OCI-LY7 (cell line): ENCODE measurements at regions not wholly inside any gene's neighbourhood (a gene's known extent, or its start where the extent isn't known, plus 50 kb on each side); places are given as distances from the start of the nearest gene placed in this dataset.

Experiments
- BruUV-seq: library from RNA; stranded (reverse); fragments of 400-500 nt; replicated peaks from 2 replicates; lab custom pipeline; 2021; lab: Mats Ljungman, UMichigan
- CTCF ChIA-PET: fragments of 300-600 bp; sonication (Branson Sonifier 250); formaldehyde crosslinking; loops from one replicate; lab custom pipeline; 2022; ENCODE audit warnings: antibody characterized with exemption; ENCODE audit not compliant: unreplicated experiment; lab: Charles Lee
- POLR2A ChIA-PET: fragments of 300-600 bp; sonication (Branson Sonifier 250); formaldehyde crosslinking; loops from one replicate; lab custom pipeline; 2022; ENCODE audit warnings: antibody characterized with exemption; lab: Charles Lee
- DNase-seq: peaks from one replicate; pipeline ENCODE4 v3.0.0-alpha.2; 2015; ENCODE audit warnings: low spot score
- H2AFZ ChIP-seq: fragments of 200-600 bp; sonication (generic), shearing (Covaris generic); 2 replicates; pipeline ENCODE4 v1.6.1; 2014; ENCODE audit warnings: mild to moderate bottlenecking, antibody characterized with exemption, low read length, moderate library complexity
- H3K27ac ChIP-seq: fragments of 200-600 bp; sonication (generic); 2 replicates; pipeline ENCODE4 v1.5.1; 2014; ENCODE audit warnings: mixed run types, low read depth, mild to moderate bottlenecking, moderate library complexity, low read length, inconsistent platforms; ENCODE audit not compliant: poor library complexity, severe bottlenecking
- H3K36me3 ChIP-seq: fragments of 200-600 bp; sonication (generic); 2 replicates; pipeline ENCODE4 v1.6.1; 2014; ENCODE audit warnings: mild to moderate bottlenecking, antibody characterized with exemption, low read length, moderate library complexity, mixed read lengths; ENCODE audit not compliant: insufficient read depth
- H3K4me1 ChIP-seq: fragments of 200-600 bp; sonication (generic); 2 replicates; pipeline ENCODE4 v1.5.1; 2014; ENCODE audit warnings: mild to moderate bottlenecking, low read length; ENCODE audit not compliant: insufficient read depth, poor library complexity, severe bottlenecking
- H3K4me2 ChIP-seq: fragments of 200-600 bp; sonication (generic); 2 replicates; pipeline ENCODE4 v1.6.1; 2014; ENCODE audit warnings: mild to moderate bottlenecking, low read length
- H3K4me3 ChIP-seq: fragments of 200-600 bp; sonication (generic); 2 replicates; pipeline ENCODE4 v1.5.1; 2014; ENCODE audit warnings: mild to moderate bottlenecking, low read depth, low read length; ENCODE audit not compliant: poor library complexity, severe bottlenecking
- H3K79me2 ChIP-seq: fragments of 200-600 bp; sonication (generic); 2 replicates; pipeline ENCODE4 v1.6.1; 2016; ENCODE audit warnings: low read depth, mild to moderate bottlenecking, low read length, moderate library complexity, mixed read lengths; ENCODE audit not compliant: insufficient read depth
- H3K9me2 ChIP-seq: fragments of 200-600 bp; sonication (generic); 2 replicates; pipeline ENCODE4 v1.6.1; 2016; ENCODE audit warnings: mild to moderate bottlenecking, low read length, mixed read lengths; ENCODE audit not compliant: insufficient read depth
- H3K9me3 ChIP-seq: fragments of 200-600 bp; sonication (generic); 2 replicates; pipeline ENCODE4 v1.6.1; 2014; ENCODE audit warnings: mild to moderate bottlenecking, mixed run types, low read length, mixed read lengths
- H4K20me1 ChIP-seq: fragments of 200-600 bp; sonication (generic); 2 replicates; pipeline ENCODE4 v1.6.1; 2014; ENCODE audit warnings: mild to moderate bottlenecking, antibody characterized with exemption, low read length, moderate library complexity, mixed read lengths; ENCODE audit not compliant: insufficient read depth
- EZH2phosphoT487 ChIP-seq: fragments of 200-600 bp; sonication (generic); IDR thresholded peaks from 2 replicates; pipeline ENCODE4 v1.6.1; 2018; ENCODE audit warnings: low read depth, borderline replicate concordance, mild to moderate bottlenecking, mixed run types, antibody characterized with exemption, low read length, moderate library complexity, mixed read lengths
- intact Hi-C: fragments of 100-400 bp; cut with micrococcal nuclease; formaldehyde crosslinking; loops from one replicate; pipeline ENCODE4 v1.10.0; 2022; ENCODE audit not compliant: unreplicated experiment
- TF ChIP-seq, protein P1 (sequence below): fragments of 200-600 bp; sonication (generic); conservative IDR thresholded peaks from 2 replicates; pipeline ENCODE4 v1.5.1; 2014; ENCODE audit warnings: mild to moderate bottlenecking, antibody characterized with exemption, low read length, moderate library complexity, mixed read lengths

DNA sequence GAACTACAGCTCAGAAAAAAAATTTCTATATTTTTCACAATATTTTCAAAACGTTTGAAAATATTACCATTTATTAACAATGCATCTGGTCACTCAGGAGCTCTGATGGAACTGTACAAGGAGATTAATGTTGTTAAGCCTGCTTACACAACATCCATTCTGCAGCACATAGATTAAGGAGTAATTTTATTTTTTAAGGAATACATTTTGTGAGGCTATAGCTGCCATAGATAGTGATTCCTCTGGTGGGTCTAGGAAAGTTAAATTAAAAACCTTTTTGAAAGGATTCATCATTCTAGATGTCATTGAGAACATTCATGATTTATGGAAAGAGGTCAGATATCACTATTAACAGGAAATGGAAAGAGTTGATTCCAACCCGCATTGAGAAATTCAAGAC lies 196.9 kb downstream of the C3orf38 start:
- no peaks in the 10 kb centered on the region for H3K4me1 ChIP-seq
- no TSS peak for BruUV-seq
- no peak for DNase-seq
- no peak overlapping the region for H3K4me3 ChIP-seq
- H3K9me3 ChIP-seq, result no peaks in the 10 kb centered on the region
- H3K9me2 ChIP-seq, result no peaks in the 10 kb centered on the region
- intact Hi-C loops, result no loop called here
- POLR2A ChIA-PET, result interaction anchor here (0.9 kb wide), 1 partner anchor 32 kb away, joined by 3 read pairs; no protein-coding TSS in a partner anchor
- TF ChIP-seq EZH2phosphoT487, result no peak
- TF ChIP-seq, protein P1, sequence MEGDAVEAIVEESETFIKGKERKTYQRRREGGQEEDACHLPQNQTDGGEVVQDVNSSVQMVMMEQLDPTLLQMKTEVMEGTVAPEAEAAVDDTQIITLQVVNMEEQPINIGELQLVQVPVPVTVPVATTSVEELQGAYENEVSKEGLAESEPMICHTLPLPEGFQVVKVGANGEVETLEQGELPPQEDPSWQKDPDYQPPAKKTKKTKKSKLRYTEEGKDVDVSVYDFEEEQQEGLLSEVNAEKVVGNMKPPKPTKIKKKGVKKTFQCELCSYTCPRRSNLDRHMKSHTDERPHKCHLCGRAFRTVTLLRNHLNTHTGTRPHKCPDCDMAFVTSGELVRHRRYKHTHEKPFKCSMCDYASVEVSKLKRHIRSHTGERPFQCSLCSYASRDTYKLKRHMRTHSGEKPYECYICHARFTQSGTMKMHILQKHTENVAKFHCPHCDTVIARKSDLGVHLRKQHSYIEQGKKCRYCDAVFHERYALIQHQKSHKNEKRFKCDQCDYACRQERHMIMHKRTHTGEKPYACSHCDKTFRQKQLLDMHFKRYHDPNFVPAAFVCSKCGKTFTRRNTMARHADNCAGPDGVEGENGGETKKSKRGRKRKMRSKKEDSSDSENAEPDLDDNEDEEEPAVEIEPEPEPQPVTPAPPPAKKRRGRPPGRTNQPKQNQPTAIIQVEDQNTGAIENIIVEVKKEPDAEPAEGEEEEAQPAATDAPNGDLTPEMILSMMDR, result no peak
- no peaks in the 10 kb centered on the region for H3K79me2 ChIP-seq
- no peaks in the 10 kb centered on the region for H4K20me1 ChIP-seq
- no peak overlapping the region for H3K4me2 ChIP-seq
- H3K36me3 ChIP-seq, result no peaks in the 10 kb centered on the region
- CTCF ChIA-PET, result no interaction called here
- no peak overlapping the region for H2AFZ ChIP-seq
- H3K27ac ChIP-seq, result no peak overlapping the region

DNA sequence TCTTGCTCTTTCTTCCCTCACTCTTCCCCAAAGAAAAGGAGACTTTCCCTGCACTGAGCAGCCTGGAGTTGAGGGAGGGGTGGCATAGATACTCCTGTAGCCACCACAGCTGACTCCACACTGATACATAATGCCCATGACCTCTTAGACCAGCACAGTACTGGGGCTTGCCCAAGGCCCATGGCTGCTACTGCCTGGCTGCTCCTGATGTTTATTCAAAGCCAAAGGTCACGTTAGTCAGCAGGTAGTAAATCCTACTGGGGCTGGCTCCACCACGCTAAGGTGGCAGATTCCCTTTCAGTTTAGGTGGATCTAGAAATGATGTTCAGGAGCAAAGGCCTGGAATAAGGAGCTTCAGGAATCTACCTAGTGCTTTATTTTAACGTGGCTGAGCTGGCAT lies 212.7 kb downstream of the C3orf38 start:
- H3K27ac ChIP-seq, result no peak overlapping the region
- no peak overlapping the region for H3K4me2 ChIP-seq
- 0 out of 2 replicates have a peak, but pooled peaks cover under 1% of the 10 kb centered on the region for H3K9me3 ChIP-seq
- H3K4me3 ChIP-seq, result no peak overlapping the region
- no peak for TF ChIP-seq EZH2phosphoT487
- TF ChIP-seq, protein P1, result no peak
- H3K79me2 ChIP-seq, result no peaks in the 10 kb centered on the region
- ChIA-PET CTCF (no interaction called here), POLR2A (no interaction called here)
- intact Hi-C loops, result no loop called here
- no peaks in the 10 kb centered on the region for H3K36me3 ChIP-seq
- H3K4me1 ChIP-seq, result no peaks in the 10 kb centered on the region
- H4K20me1 ChIP-seq, result no peaks in the 10 kb centered on the region
- H3K9me2 ChIP-seq, result no peaks in the 10 kb centered on the region
- no TSS peak for BruUV-seq
- no peak overlapping the region for H2AFZ ChIP-seq
- DNase-seq, result no peak

DNA sequence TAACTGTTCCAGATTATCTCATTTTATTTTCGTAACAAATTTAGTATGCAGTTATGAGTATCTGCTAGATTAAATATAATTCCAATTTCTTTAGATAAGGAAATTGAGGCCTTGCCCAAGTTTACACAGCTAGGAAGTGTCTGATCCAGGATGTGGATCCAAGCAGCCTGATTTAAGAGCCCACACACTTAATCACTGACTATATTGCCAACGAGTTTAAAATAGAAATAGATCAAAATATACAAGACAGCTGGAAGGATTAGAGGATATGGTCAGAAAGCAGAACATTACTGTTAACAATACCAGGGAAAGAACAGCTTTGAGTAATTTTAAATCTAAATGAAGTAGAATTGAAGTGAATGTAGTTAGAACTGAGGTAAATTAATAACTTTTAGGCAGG lies 215.2 kb downstream of the C3orf38 start:
- Histone ChIP-seq H4K20me1 (no peaks in the 10 kb centered on the region), H3K4me3 (no peak overlapping the region), H3K4me1 (no peaks in the 10 kb centered on the region), H3K79me2 (no peaks in the 10 kb centered on the region), H3K4me2 (no peak overlapping the region), H3K9me3 (0 out of 2 replicates have a peak, but pooled peaks cover 6% of the 10 kb centered on the region), H3K9me2 (0 out of 2 replicates have a peak, but pooled peaks cover 6% of the 10 kb centered on the region), H3K36me3 (no peaks in the 10 kb centered on the region), H2AFZ (no peak overlapping the region), H3K27ac (no peak overlapping the region)
- no peak for DNase-seq
- no TSS peak for BruUV-seq
- ChIA-PET POLR2A (interaction anchor here (0.6 kb wide), 2 partner anchors 24 to 225 kb away, joined by 3 to 4 read pairs; no protein-coding TSS in a partner anchor), CTCF (no interaction called here)
- intact Hi-C loops, result no loop called here
- TF ChIP-seq, protein P1, result no peak
- no peak for TF ChIP-seq EZH2phosphoT487
